ENCODE measurements at regions not wholly inside any gene's neighbourhood (a gene's known extent, or its start where the extent isn't known, plus 50 kb on each side); places are given as distances from the start of the nearest gene placed in this dataset.

DNA sequence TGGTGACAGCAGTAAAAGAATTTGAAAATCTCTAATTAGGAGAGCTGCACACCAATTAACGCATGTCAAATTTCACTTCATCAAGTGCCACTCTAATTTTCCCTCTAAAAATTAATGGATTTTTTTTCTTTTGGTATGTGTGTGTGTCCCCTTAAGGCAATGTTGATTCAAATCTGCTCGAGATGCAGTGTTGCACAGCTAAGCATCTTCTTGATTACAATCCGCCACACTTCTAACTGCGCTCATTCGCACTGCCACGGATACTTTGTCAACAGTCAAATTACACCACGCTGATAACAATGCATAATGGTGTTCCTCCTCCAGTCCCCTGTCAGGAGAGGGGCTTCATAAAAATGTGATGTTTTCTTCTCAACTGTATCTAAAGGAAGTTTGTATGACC is 261.4 kb downstream of the MEIS1 start:
- TF ChIP-seq, protein P1, sequence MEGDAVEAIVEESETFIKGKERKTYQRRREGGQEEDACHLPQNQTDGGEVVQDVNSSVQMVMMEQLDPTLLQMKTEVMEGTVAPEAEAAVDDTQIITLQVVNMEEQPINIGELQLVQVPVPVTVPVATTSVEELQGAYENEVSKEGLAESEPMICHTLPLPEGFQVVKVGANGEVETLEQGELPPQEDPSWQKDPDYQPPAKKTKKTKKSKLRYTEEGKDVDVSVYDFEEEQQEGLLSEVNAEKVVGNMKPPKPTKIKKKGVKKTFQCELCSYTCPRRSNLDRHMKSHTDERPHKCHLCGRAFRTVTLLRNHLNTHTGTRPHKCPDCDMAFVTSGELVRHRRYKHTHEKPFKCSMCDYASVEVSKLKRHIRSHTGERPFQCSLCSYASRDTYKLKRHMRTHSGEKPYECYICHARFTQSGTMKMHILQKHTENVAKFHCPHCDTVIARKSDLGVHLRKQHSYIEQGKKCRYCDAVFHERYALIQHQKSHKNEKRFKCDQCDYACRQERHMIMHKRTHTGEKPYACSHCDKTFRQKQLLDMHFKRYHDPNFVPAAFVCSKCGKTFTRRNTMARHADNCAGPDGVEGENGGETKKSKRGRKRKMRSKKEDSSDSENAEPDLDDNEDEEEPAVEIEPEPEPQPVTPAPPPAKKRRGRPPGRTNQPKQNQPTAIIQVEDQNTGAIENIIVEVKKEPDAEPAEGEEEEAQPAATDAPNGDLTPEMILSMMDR (IDR thresholded peaks at IDR 0.05; ENCODE audit: borderline replicate concordance, insufficient read depth, low read depth, low read length), result no peak
- no peak overlapping the region for H3K4me3 ChIP-seq (ENCODE audit: low read depth, low read length)

DNA sequence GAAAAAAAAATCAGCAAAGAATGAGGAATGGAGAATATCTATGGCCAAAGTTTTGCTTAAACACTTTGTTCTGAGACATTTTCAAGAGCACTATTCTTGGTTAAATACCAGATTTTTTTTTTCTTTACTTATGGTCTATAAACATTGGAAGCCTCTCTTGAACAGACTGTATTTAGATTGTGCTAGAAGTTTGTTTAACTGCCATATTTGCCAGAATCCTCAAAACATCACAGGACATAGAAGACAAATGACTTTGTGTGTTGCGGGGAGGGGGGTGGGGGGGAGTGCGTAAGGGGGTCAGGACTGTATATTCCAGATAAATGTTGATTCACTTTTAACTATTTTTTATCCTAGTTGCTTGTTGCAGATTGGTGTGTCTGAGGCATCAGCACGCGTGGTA is 262.0 kb downstream of the MEIS1 start:
- no peak overlapping the region for H3K4me3 ChIP-seq (ENCODE audit: low read depth, low read length)
- TF ChIP-seq, protein P1 (IDR thresholded peaks at IDR 0.05; ENCODE audit: borderline replicate concordance, insufficient read depth, low read depth, low read length), result no peak

DNA sequence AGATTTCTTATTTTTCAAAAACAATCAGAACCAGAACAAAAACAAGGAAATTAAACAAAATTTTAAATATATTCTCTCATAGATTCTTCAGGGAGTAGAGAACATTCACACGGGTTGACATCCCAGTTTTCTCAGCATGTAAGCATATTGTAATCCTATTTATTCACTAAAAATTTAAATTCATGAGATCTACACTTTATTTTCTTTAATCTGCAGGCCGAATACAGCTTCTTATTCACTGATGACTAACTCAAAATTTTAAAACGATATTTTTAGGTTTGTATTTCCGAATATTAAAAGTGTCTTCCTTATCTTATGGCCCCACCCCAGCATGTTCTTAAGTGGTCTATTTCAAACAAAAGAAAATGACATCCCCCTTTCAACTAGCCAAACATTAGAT is 262.4 kb downstream of the MEIS1 start:
- no peak overlapping the region for H3K4me3 ChIP-seq (ENCODE audit: low read depth, low read length)
- TF ChIP-seq, protein P1 (IDR thresholded peaks at IDR 0.05; ENCODE audit: borderline replicate concordance, insufficient read depth, low read depth, low read length), result no peak

DNA sequence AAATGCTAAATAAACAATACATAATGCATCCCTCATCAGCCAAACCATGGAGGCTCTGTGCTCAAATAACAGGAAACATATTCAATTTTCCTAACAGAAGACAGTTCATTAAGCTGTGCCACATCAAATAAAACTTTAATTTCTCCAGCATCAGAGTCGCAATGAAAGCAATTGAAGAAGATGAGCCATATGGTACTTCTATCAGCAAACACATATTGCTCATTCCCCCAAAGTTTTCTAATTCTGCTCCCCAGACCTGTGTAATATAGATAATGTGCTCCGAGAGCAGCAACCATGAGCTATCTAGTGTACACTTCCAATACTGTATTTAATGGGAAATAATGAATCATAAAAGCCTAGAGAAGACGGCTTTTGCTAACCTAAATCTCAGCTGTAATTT is 263.2 kb downstream of the MEIS1 start:
- TF ChIP-seq, protein P1 (IDR thresholded peaks at IDR 0.05; ENCODE audit: borderline replicate concordance, insufficient read depth, low read depth, low read length), result no peak
- H3K4me3 ChIP-seq (ENCODE audit: low read depth, low read length), result no peak overlapping the region

DNA sequence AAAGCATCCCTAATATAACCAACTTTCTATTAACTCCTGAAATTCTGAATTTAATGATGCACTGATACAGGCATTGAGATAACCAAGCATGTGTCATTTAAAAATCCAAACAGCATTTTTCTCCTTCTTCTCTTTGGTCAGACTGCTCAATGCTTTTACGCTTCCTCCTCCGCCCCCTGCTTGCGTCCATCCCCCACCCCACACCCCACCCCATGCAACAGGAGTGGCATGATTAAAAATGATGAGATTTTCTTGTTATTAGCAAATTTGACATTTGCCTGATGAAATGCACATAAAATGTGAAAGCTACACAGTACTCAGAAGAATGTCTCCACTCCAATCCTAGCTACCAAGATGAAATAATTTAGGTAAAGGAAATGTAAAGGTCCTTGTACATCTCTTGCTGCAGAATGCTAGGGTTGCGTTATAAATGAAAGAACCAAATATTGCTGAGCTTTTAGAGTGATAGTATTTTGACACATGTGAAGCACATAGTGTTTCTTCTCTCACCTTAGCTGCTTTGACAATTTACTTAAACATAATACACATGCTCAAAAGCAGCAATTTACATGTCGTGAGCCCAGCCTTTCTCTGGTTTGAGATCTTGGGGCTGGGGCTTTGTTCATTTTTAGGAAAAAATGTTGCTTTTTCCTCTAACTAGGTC is 263.8 kb downstream of the MEIS1 start:
- no peak overlapping the region for H3K4me3 ChIP-seq (ENCODE audit: low read depth, low read length)
- TF ChIP-seq, protein P1 (IDR thresholded peaks at IDR 0.05; ENCODE audit: borderline replicate concordance, insufficient read depth, low read depth, low read length), result no peak

DNA sequence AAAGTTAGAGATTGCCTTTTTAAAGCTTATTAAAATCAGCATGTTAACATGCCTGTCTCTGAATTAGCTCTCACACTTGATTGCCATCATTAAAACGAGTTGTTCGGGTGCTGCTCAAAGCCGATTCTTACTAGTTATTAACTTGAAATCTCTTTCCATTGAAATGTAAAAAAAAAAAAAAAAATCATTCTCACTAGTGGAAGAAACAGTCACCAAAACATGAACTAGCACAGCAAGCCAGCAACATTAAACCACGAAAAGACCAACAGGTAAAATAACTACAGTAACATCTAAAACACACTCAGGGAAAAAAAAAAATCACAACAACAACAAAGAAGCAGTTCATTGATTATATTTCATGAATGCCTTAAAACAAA is 264.5 kb downstream of the MEIS1 start:
- no peak overlapping the region for H3K4me3 ChIP-seq (ENCODE audit: low read depth, low read length)
- TF ChIP-seq, protein P1 (IDR thresholded peaks at IDR 0.05; ENCODE audit: borderline replicate concordance, insufficient read depth, low read depth, low read length), result no peak
